HL-60 (cell line): ENCODE measurements at regions not wholly inside any gene's neighbourhood (a gene's known extent, or its start where the extent isn't known, plus 50 kb on each side); places are given as distances from the start of the nearest gene placed in this dataset.
"Not testable (repeated sequence)": the region's sequence is repeated elsewhere in the genome, so short reads cannot be mapped to it uniquely, and the experiment has no call there.

Experiments
- DNase-seq, 2 experiments: peaks; one replicate each; pipeline ENCODE4 v3.0.0-alpha.2; 2010 to 2020; ENCODE audit warnings: low read depth in 1 of 2, low spot score in 1 of 2
- H3K27ac ChIP-seq: fragments of 250-450 bp; sonication (Bioruptor Pico); replicated peaks from 2 replicates; pipeline ENCODE4 v1.5.1; 2020; ENCODE audit warnings: mild to moderate bottlenecking, moderate library complexity
- H3K27me3 ChIP-seq: fragments of 250-450 bp; sonication (Bioruptor Pico); 2 replicates; pipeline ENCODE4 v1.5.1; 2021; ENCODE audit warnings: mild to moderate bottlenecking, moderate library complexity; ENCODE audit not compliant: insufficient read depth, poor library complexity, severe bottlenecking
- H3K4me3 ChIP-seq: replicated peaks from 2 replicates; pipeline ENCODE4 v1.5.1; 2011; ENCODE audit warnings: mild to moderate bottlenecking, control low read depth, low read length; ENCODE audit not compliant: insufficient read depth
- GABPA ChIP-seq: IDR thresholded peaks from 2 replicates; pipeline ENCODE4 v1.6.1; 2012; ENCODE audit warnings: low read depth
- POLR2AphosphoS5 ChIP-seq: IDR thresholded peaks from 2 replicates; pipeline ENCODE4 v1.6.1; 2012; ENCODE audit warnings: low read depth
- SPI1 ChIP-seq: IDR thresholded peaks from 2 replicates; pipeline ENCODE4 v1.6.1; 2012; ENCODE audit warnings: low read depth, mild to moderate bottlenecking, borderline replicate concordance
- TF ChIP-seq, protein P1 (sequence below): IDR thresholded peaks from one replicate; pipeline ENCODE4 v1.5.1; 2011; ENCODE audit warnings: low read length, control low read depth, inconsistent platforms; ENCODE audit not compliant: insufficient read depth
- TF ChIP-seq, protein P2 (sequence below): IDR thresholded peaks from 2 replicates; pipeline ENCODE4 v1.6.1; 2012; ENCODE audit warnings: low read depth; ENCODE audit not compliant: insufficient replicate concordance

GRCh38 chr22:35159343-35159742, 93.4 kb downstream of the ISX start:
- TF ChIP-seq SPI1 (no peak), POLR2AphosphoS5 (no peak)
- TF ChIP-seq, protein P1, sequence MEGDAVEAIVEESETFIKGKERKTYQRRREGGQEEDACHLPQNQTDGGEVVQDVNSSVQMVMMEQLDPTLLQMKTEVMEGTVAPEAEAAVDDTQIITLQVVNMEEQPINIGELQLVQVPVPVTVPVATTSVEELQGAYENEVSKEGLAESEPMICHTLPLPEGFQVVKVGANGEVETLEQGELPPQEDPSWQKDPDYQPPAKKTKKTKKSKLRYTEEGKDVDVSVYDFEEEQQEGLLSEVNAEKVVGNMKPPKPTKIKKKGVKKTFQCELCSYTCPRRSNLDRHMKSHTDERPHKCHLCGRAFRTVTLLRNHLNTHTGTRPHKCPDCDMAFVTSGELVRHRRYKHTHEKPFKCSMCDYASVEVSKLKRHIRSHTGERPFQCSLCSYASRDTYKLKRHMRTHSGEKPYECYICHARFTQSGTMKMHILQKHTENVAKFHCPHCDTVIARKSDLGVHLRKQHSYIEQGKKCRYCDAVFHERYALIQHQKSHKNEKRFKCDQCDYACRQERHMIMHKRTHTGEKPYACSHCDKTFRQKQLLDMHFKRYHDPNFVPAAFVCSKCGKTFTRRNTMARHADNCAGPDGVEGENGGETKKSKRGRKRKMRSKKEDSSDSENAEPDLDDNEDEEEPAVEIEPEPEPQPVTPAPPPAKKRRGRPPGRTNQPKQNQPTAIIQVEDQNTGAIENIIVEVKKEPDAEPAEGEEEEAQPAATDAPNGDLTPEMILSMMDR: no peak
- no peak for DNase-seq
- H3K27me3 ChIP-seq: no peaks in the 10 kb centered on the region

DNA sequence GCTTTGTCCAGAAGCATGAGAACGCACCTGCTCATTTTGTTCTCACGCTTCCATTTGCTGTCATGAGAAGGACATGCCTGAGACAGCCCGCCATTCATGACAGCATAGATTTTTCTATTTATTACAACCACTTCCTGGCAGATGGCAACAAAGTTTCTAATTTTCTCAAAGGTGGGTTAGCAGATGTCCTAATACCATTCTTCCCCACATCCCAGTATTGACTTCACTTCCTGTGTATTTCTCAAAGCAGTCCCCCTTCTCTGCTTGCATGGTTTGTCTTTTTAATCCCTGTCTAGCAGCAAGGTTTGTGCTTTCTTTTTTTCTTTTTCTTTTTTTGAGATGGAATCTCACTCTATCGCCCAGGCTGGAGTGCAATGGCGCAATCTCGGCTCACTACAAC, 94.3 kb downstream of the ISX start:
- no peak for DNase-seq
- Histone ChIP-seq H3K27me3 (no peaks in the 10 kb centered on the region), H3K4me3 (no peak overlapping the region), H3K27ac (no peak overlapping the region)
- TF ChIP-seq, protein P1: no peak
- TF ChIP-seq GABPA (no peak), SPI1 (no peak), POLR2AphosphoS5 (no peak)
- TF ChIP-seq, protein P2, sequence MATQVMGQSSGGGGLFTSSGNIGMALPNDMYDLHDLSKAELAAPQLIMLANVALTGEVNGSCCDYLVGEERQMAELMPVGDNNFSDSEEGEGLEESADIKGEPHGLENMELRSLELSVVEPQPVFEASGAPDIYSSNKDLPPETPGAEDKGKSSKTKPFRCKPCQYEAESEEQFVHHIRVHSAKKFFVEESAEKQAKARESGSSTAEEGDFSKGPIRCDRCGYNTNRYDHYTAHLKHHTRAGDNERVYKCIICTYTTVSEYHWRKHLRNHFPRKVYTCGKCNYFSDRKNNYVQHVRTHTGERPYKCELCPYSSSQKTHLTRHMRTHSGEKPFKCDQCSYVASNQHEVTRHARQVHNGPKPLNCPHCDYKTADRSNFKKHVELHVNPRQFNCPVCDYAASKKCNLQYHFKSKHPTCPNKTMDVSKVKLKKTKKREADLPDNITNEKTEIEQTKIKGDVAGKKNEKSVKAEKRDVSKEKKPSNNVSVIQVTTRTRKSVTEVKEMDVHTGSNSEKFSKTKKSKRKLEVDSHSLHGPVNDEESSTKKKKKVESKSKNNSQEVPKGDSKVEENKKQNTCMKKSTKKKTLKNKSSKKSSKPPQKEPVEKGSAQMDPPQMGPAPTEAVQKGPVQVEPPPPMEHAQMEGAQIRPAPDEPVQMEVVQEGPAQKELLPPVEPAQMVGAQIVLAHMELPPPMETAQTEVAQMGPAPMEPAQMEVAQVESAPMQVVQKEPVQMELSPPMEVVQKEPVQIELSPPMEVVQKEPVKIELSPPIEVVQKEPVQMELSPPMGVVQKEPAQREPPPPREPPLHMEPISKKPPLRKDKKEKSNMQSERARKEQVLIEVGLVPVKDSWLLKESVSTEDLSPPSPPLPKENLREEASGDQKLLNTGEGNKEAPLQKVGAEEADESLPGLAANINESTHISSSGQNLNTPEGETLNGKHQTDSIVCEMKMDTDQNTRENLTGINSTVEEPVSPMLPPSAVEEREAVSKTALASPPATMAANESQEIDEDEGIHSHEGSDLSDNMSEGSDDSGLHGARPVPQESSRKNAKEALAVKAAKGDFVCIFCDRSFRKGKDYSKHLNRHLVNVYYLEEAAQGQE: no peak

More at GRCh38 chr22:35159343-35159742, 93.4 kb downstream of the ISX start:
- no peak overlapping the region for H3K4me3 ChIP-seq
- no peak overlapping the region for H3K27ac ChIP-seq

GRCh38 chr22:35165896-35166295, 91.4 kb upstream of the HMGXB4 start:
- not testable (repeated sequence) for DNase-seq, H3K4me3 ChIP-seq, H3K27me3 ChIP-seq, H3K27ac ChIP-seq

DNA sequence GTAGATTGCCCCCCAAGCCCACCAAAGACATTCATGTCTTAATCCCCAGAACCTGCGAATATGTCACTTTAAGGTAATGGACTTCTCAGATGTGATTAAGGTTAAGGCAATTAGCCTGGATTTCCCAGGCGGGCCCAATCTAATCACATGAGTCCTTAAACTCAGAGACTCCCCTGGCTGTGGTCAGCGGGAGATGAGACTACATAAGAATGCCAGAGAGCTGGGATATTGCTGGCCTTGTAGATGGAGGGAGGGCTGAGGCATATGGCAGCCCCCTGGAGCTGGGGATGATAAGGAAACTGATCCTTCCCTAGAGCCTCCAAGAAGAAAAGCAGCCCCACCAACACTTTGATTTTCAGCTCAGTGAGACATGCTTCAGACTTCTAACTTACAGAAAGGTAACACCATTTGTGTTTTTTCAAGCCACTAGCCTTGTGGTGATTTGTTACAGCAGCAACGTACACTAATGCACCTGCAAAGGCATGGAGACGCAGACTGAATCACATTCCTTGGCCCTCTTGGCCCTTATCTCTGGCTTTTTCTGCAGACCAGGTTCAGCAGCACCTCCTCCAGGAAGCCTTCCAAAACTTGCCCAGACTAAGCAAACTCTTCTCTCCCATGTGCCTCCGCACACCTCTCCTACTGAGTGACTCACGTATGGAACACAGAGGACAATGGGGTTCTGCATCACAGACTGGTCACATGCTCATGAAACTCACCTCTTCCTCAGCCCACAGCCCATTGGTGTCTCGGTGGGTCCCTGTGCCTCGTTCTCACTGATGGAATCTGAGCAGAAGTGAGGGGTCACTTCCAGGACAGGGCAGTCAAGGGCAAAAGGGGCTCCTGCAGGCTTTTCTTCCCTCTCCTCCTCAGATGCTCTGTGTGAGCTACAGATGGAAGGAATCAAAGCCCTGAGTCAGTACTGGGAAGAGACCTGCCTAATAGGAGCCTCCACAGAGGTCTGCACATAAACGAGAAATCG, 86.3 kb upstream of the HMGXB4 start:
- no peak overlapping the region for H3K27ac ChIP-seq
- DNase-seq: no peak
- H3K4me3 ChIP-seq: no peak overlapping the region
- no peaks in the 10 kb centered on the region for H3K27me3 ChIP-seq
- TF ChIP-seq SPI1 (no peak), GABPA (no peak), POLR2AphosphoS5 (no peak)
- TF ChIP-seq, protein P2: no peak
- TF ChIP-seq, protein P1: no peak
